Neuronal stem cell (in vitro differentiated cells): ENCODE measurements at regions not wholly inside any gene's neighbourhood (a gene's known extent, or its start where the extent isn't known, plus 50 kb on each side); places are given as distances from the start of the nearest gene placed in this dataset.
A peak's percentile ranks its signal among the peaks of the same experiment; 100 is the strongest.

Experiments
- DNase-seq: peaks from one replicate; pipeline ENCODE4 v3.0.0-alpha.2; 2013; ENCODE audit warnings: low spot score
- H2AFZ ChIP-seq: one replicate; pipeline ENCODE4 v1.6.1; 2013; ENCODE audit warnings: mild to moderate bottlenecking, low read length, inconsistent platforms
- H2AK5ac ChIP-seq: 2 replicates; pipeline ENCODE4 v1.6.1; 2013; ENCODE audit warnings: low read depth, mild to moderate bottlenecking, inconsistent platforms, low read length, moderate library complexity, mixed read lengths
- H2BK120ac ChIP-seq: 2 replicates; pipeline ENCODE4 v1.6.1; 2013; ENCODE audit warnings: low read depth, mild to moderate bottlenecking, inconsistent platforms, low read length, moderate library complexity, mixed read lengths
- H2BK12ac ChIP-seq: one replicate; pipeline ENCODE4 v1.6.1; 2013; ENCODE audit warnings: low read length, inconsistent platforms
- H2BK15ac ChIP-seq: 2 replicates; pipeline ENCODE4 v1.6.1; 2013; ENCODE audit warnings: mild to moderate bottlenecking, low read length, inconsistent platforms, mixed read lengths
- H2BK5ac ChIP-seq: one replicate; pipeline ENCODE4 v1.6.1; 2013; ENCODE audit warnings: inconsistent platforms, mild to moderate bottlenecking, low read length, moderate library complexity
- H3K14ac ChIP-seq: one replicate; pipeline ENCODE4 v1.6.1; 2013; ENCODE audit warnings: low read length, inconsistent platforms
- H3K18ac ChIP-seq: 2 replicates; pipeline ENCODE4 v1.6.1; 2013; ENCODE audit warnings: low read length, inconsistent platforms
- H3K23ac ChIP-seq: 2 replicates; pipeline ENCODE4 v1.6.1; 2013; ENCODE audit warnings: low read depth, mild to moderate bottlenecking, mixed read lengths, low read length, inconsistent platforms; ENCODE audit not compliant: poor library complexity
- H3K27ac ChIP-seq: replicated peaks from 3 replicates; pipeline ENCODE4 v1.5.1; 2013; ENCODE audit warnings: low read length, inconsistent platforms
- H3K27me3 ChIP-seq, 3 experiments: 2 replicates each; pipeline ENCODE4 v1.6.1; 2013; ENCODE audit warnings: low read length in 3 of 3, mild to moderate bottlenecking in 2 of 3, inconsistent platforms in 1 of 3, low read depth in 1 of 3, mixed read lengths in 1 of 3, moderate library complexity in 1 of 3; ENCODE audit not compliant: control insufficient read depth in 3 of 3, insufficient read depth in 3 of 3
- H3K36me3 ChIP-seq, 2 donors: replicated peaks in 1 of 2; 2 replicates each; pipeline ENCODE4 v1.6.1; 2013; ENCODE audit warnings: low read length in 2 of 2; ENCODE audit not compliant: control insufficient read depth in 2 of 2, insufficient read depth in 2 of 2
- H3K4ac ChIP-seq: 2 replicates; pipeline ENCODE4 v1.6.1; 2013; ENCODE audit warnings: inconsistent platforms, mild to moderate bottlenecking, low read length, moderate library complexity
- H3K4me1 ChIP-seq, 2 donors: 1 replicate in 1 of 2; 2 replicates in 1 of 2; pipeline ENCODE4 v1.6.1; 2013; ENCODE audit warnings: low read length in 2 of 2, low read depth in 1 of 2; ENCODE audit not compliant: control insufficient read depth in 2 of 2, insufficient read depth in 1 of 2
- H3K4me2 ChIP-seq: one replicate; pipeline ENCODE4 v1.6.1; 2013; ENCODE audit warnings: mild to moderate bottlenecking, low read length, inconsistent platforms; ENCODE audit not compliant: insufficient read depth, poor library complexity, severe bottlenecking
- H3K4me3 ChIP-seq, 2 donors: 2 replicates each; pipeline ENCODE4 v1.5.1; 2013; ENCODE audit warnings: low read length in 2 of 2, mild to moderate bottlenecking in 2 of 2, inconsistent platforms in 1 of 2, moderate library complexity in 1 of 2
- H3K79me1 ChIP-seq: one replicate; pipeline ENCODE4 v1.6.1; 2013; ENCODE audit warnings: low read depth, mild to moderate bottlenecking, inconsistent platforms, low read length, moderate library complexity
- H3K9ac ChIP-seq: one replicate; pipeline ENCODE4 v1.6.1; 2013; ENCODE audit warnings: mild to moderate bottlenecking, low read depth, low read length, inconsistent platforms; ENCODE audit not compliant: poor library complexity
- H3K9me3 ChIP-seq, 2 donors: replicated peaks in 1 of 2; 2 replicates each; pipeline versions ENCODE3 to v1.6.1; 2013; ENCODE audit warnings: low read length in 2 of 2, mild to moderate bottlenecking in 2 of 2, inconsistent platforms in 1 of 2, low read depth in 1 of 2, mixed read lengths in 1 of 2, moderate library complexity in 1 of 2; ENCODE audit not compliant: control insufficient read depth in 2 of 2, insufficient read depth in 1 of 2
- H4K8ac ChIP-seq: one replicate; pipeline ENCODE4 v1.6.1; 2013; ENCODE audit warnings: low read depth, mild to moderate bottlenecking, inconsistent platforms, low read length, moderate library complexity
- H4K91ac ChIP-seq: one replicate; pipeline ENCODE4 v1.6.1; 2013; ENCODE audit warnings: low read length, low read depth, mild to moderate bottlenecking, inconsistent platforms; ENCODE audit not compliant: poor library complexity
- WGBS, 2 donors: extraction: QIAGEN DNeasy Blood & Tissue Kit; methylation state at CpG; one replicate each; pipeline ENCODE4 v1.1.7; 2013; ENCODE audit warnings: missing lambda C conversion rate in 2 of 2, mixed read lengths in 1 of 2; ENCODE audit not compliant: insufficient read length in 2 of 2, insufficient replicate concordance in 1 of 2; ENCODE audit errors: extremely low coverage in 2 of 2; 5-methylcytosine and 5-hydroxymethylcytosine counted together

DNA sequence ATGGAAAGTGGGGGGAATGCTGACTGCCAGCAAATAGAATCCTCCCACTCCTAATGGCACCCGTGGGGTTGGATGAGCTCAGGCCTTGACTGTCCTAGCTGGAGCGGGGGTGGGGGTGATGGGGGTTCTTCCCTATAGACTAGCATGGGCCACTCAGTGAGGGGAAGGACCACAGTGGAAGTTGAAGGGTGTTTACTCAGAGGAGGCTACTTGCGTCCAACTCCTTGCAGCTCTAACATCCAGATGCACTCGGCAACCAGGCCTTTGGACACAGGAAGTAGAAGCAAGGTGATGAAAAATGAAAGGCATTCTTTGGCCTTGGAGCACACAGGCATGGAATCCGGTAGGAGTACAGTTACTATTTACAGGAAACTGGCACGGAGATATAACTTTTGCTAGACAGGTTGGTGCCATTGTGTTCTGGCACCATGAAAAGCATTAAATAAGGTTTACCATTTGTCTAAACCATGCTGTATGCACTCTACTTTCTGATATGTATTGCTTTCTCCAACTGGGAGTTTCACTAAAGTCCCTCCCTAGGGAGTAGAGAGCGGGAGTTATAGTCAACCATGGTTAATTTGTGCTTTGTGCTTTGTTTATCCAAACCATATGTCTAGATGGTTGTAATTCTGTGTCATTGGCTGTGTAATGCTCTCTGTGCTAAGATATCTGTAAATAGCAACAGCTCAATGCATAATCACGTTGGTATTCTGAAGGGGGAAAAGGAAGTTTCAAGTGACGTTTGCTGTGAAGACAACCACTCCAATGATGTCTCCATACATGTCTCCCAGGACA, 125.3 kb downstream of the TSHZ3 start:
- H4K91ac ChIP-seq: no peak overlapping the region
- no peak overlapping the region for H3K27ac ChIP-seq
- no peak overlapping the region for H3K14ac ChIP-seq
- H3K27me3 ChIP-seq: no peaks in the 10 kb centered on the region
- no peak overlapping the region for H2AK5ac ChIP-seq
- no peak overlapping the region for H2AFZ ChIP-seq
- H3K9ac ChIP-seq: no peak overlapping the region
- H3K18ac ChIP-seq: no peak overlapping the region
- no peak overlapping the region for H2BK15ac ChIP-seq
- no peaks in the 10 kb centered on the region for H3K79me1 ChIP-seq
- H3K4me2 ChIP-seq: no peak overlapping the region
- no peak overlapping the region for H4K8ac ChIP-seq
- H2BK12ac ChIP-seq: no peak overlapping the region
- H3K4me3 ChIP-seq: no peak overlapping the region
- WGBS, 2 donors: no CpG with 5 or more reads among the region's 9 CpGs
- H2BK120ac ChIP-seq: no peak overlapping the region
- no peak overlapping the region for H2BK5ac ChIP-seq
- H3K36me3 ChIP-seq: no peaks in the 10 kb centered on the region
- no peaks in the 10 kb centered on the region for H3K9me3 ChIP-seq
- DNase-seq: no peak
- H3K4ac ChIP-seq: no peak overlapping the region
- no peak overlapping the region for H3K23ac ChIP-seq
- H3K4me1 ChIP-seq: no peaks in the 10 kb centered on the region

GRCh38 chr19:31220540-31220939, 128.7 kb downstream of the TSHZ3 start:
- Histone ChIP-seq H3K23ac (no peak overlapping the region), H2BK12ac (no peak overlapping the region), H4K8ac (no peak overlapping the region), H3K27me3 (no peaks in the 10 kb centered on the region), H3K4me2 (no peak overlapping the region), H3K27ac (no peak overlapping the region), H3K18ac (no peak overlapping the region), H2BK5ac (no peak overlapping the region), H2AK5ac (no peak overlapping the region), H2BK120ac (no peak overlapping the region), H3K36me3 (no peaks in the 10 kb centered on the region), H3K9me3 (no peaks in the 10 kb centered on the region), H4K91ac (no peak overlapping the region), H2BK15ac (no peak overlapping the region), H2AFZ (peak overlapping the region; percentile 64), H3K79me1 (no peaks in the 10 kb centered on the region), H3K4me3 (no peak overlapping the region), H3K9ac (no peak overlapping the region), H3K4ac (no peak overlapping the region), H3K14ac (no peak overlapping the region), H3K4me1 (no peaks in the 10 kb centered on the region)
- DNase-seq: no peak
- no CpG with 5 or more reads among the region's 2 CpGs for WGBS, 2 donors

DNA sequence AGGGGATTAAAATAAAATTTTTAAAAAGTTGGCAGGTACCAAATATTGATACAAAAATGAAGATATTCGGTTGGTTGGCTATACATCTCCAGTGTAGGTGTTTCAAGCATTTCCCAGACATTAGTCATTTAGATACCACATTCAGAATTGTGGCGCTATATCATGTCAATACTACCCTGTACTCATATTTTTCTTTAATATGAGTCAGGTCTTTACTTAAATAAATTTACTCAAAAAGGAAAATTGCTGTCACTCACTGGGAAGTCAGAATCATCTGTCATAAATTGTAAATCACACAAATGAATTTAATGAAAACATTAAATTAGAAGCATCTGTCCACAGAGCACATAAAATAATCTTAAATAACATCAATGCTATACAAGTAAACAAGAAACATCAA, 134.2 kb downstream of the TSHZ3 start:
- Histone ChIP-seq H3K18ac (no peak overlapping the region), H3K14ac (no peak overlapping the region), H2AK5ac (no peak overlapping the region), H3K4ac (no peak overlapping the region), H2BK12ac (no peak overlapping the region), H3K27ac (no peak overlapping the region), H4K8ac (no peak overlapping the region), H4K91ac (no peak overlapping the region), H3K9ac (no peak overlapping the region), H3K36me3 (no peaks in the 10 kb centered on the region), H3K27me3 (no peaks in the 10 kb centered on the region), H2BK120ac (no peak overlapping the region), H2AFZ (no peak overlapping the region), H3K23ac (no peak overlapping the region), H3K4me1 (no peaks in the 10 kb centered on the region), H3K4me3 (no peak overlapping the region), H2BK5ac (no peak overlapping the region), H3K79me1 (no peaks in the 10 kb centered on the region), H3K4me2 (no peak overlapping the region), H3K9me3 (no peaks in the 10 kb centered on the region), H2BK15ac (no peak overlapping the region)
- DNase-seq: no peak
- no CpG with 5 or more reads among the region's 2 CpGs for WGBS, 2 donors

GRCh38 chr19:31214086-31214485, 135.2 kb downstream of the TSHZ3 start:
- no peak overlapping the region for H2BK120ac ChIP-seq
- no peak overlapping the region for H3K4me2 ChIP-seq
- no peak overlapping the region for H3K4ac ChIP-seq
- no peaks in the 10 kb centered on the region for H3K9me3 ChIP-seq
- no peak overlapping the region for H2BK12ac ChIP-seq
- H3K4me3 ChIP-seq: no peak overlapping the region
- H3K9ac ChIP-seq: no peak overlapping the region
- WGBS, 2 donors: no CpG with 5 or more reads among the region's 9 CpGs
- H3K36me3 ChIP-seq: no peaks in the 10 kb centered on the region
- no peaks in the 10 kb centered on the region for H3K79me1 ChIP-seq
- no peaks in the 10 kb centered on the region for H3K4me1 ChIP-seq
- H4K8ac ChIP-seq: no peak overlapping the region
- no peak overlapping the region for H2BK15ac ChIP-seq
- H3K23ac ChIP-seq: no peak overlapping the region
- DNase-seq: no peak
- no peak overlapping the region for H4K91ac ChIP-seq
- H2AK5ac ChIP-seq: no peak overlapping the region
- no peak overlapping the region for H2BK5ac ChIP-seq
- H2AFZ ChIP-seq: no peak overlapping the region
- H3K14ac ChIP-seq: no peak overlapping the region
- no peaks in the 10 kb centered on the region for H3K27me3 ChIP-seq
- H3K18ac ChIP-seq: no peak overlapping the region
- H3K27ac ChIP-seq: no peak overlapping the region
